Right atrium auricular region (tissue), 2 donors: ENCODE measurements at regions not wholly inside any gene's neighbourhood (a gene's known extent, or its start where the extent isn't known, plus 50 kb on each side); places are given as distances from the start of the nearest gene placed in this dataset.

Source experiments
- DNase-seq: peaks from one replicate; pipeline ENCODE4 v3.0.0-alpha.2; 2019; ENCODE audit warnings: low spot score
- H3K27ac ChIP-seq, 2 donors: fragments of 200-600 bp; sonication (generic); 1 replicate in 1 of 2; 2 replicates in 1 of 2; pipeline ENCODE4 v1.5.1; 2016 to 2019
- H3K27me3 ChIP-seq, 2 donors: fragments of 200-600 bp; sonication (generic); one replicate each; pipeline versions ENCODE4 v1.5.1 to v1.6.0; 2017 to 2019
- H3K36me3 ChIP-seq: fragments of 200-600 bp; sonication (generic); one replicate; pipeline ENCODE4 v1.5.1; 2016
- H3K4me1 ChIP-seq, 2 donors: fragments of 200-600 bp; sonication (generic); one replicate each; pipeline versions ENCODE4 v1.5.1 to v1.6.0; 2017 to 2019
- H3K4me3 ChIP-seq, 2 donors: fragments of 200-600 bp; sonication (generic); 1 replicate in 1 of 2; 2 replicates in 1 of 2; pipeline ENCODE4 v1.5.1; 2017 to 2019; ENCODE audit warnings: mild to moderate bottlenecking in 1 of 2, moderate library complexity in 1 of 2
- H3K9me3 ChIP-seq, 2 donors: fragments of 200-600 bp; sonication (generic); one replicate each; pipeline ENCODE4 v1.5.1; 2019
- CTCF ChIP-seq, 2 donors: fragments of 200-600 bp; sonication (generic); IDR thresholded peaks; one replicate each; pipeline ENCODE4 v1.5.1; 2019; ENCODE audit warnings: antibody characterized with exemption in 2 of 2

- TF ChIP-seq CTCF (IDR thresholded peaks at IDR 0.05), result no peak
- H3K4me1 ChIP-seq, result peaks cover 0 to 20% of the 10 kb centered on the region in 2 donors
- H3K4me3 ChIP-seq, result no peak overlapping the region
- no peak overlapping the region for H3K27ac ChIP-seq
- H3K36me3 ChIP-seq, result no peaks in the 10 kb centered on the region
- no peaks in the 10 kb centered on the region for H3K27me3 ChIP-seq
- DNase-seq, result no peak
- H3K9me3 ChIP-seq, result no peaks in the 10 kb centered on the region
Observed at GRCh38 chr2:9703701-9704221, 73.0 kb upstream of the YWHAQ start.

DNA sequence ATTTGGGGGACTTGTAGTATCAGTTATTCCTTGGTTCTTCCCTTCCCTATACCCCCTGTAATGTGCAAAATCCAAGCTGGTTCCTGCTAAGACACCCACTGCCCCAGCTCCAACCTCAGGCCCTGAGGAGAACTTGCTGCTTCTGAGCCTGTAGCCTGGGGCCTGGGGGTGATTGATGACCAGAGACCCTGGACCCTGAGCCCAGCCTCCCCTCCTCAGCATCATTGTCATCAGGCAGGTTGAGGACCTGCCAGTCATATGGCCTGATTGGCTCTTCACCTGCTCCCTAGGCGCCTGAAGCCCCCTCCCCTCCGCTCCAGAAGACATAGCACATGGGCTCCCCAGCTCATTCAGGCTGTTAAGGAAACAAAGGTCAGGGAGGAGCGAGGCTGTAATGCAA, 73.8 kb upstream of the YWHAQ start:
- no peak for DNase-seq
- TF ChIP-seq CTCF (IDR thresholded peaks at IDR 0.05), result no peak
- no peak overlapping the region for H3K4me3 ChIP-seq
- no peaks in the 10 kb centered on the region for H3K9me3 ChIP-seq
- no peaks in the 10 kb centered on the region for H3K27me3 ChIP-seq
- H3K36me3 ChIP-seq, result no peaks in the 10 kb centered on the region
- no peak overlapping the region for H3K27ac ChIP-seq
- peaks cover 0 to 20% of the 10 kb centered on the region in 2 donors for H3K4me1 ChIP-seq

GRCh38 chr2:9705196-9705595, 74.4 kb upstream of the YWHAQ start:
- H3K4me3 ChIP-seq, result no peak overlapping the region
- H3K36me3 ChIP-seq, result no peaks in the 10 kb centered on the region
- no peaks in the 10 kb centered on the region for H3K9me3 ChIP-seq
- TF ChIP-seq CTCF (IDR thresholded peaks at IDR 0.05), result no peak
- H3K4me1 ChIP-seq, result peaks cover 0 to 20% of the 10 kb centered on the region in 2 donors
- DNase-seq, result no peak
- H3K27me3 ChIP-seq, result no peaks in the 10 kb centered on the region
- H3K27ac ChIP-seq, result no peak overlapping the region

GRCh38 chr2:9707008-9707407, 76.2 kb upstream of the YWHAQ start:
- no peak for DNase-seq
- Histone ChIP-seq H3K27me3 (no peaks in the 10 kb centered on the region), H3K4me3 (no peak overlapping the region), H3K4me1 (peaks cover 0 to 25% of the 10 kb centered on the region in 2 donors), H3K36me3 (no peaks in the 10 kb centered on the region), H3K9me3 (no peaks in the 10 kb centered on the region), H3K27ac (no peak overlapping the region)
- no peak for TF ChIP-seq CTCF (IDR thresholded peaks at IDR 0.05)

GRCh38 chr2:9707611-9708160, 76.9 kb upstream of the YWHAQ start:
- no peak overlapping the region for H3K27ac ChIP-seq
- H3K27me3 ChIP-seq, result no peaks in the 10 kb centered on the region
- no peaks in the 10 kb centered on the region for H3K36me3 ChIP-seq
- H3K9me3 ChIP-seq, result no peaks in the 10 kb centered on the region
- no peak overlapping the region for H3K4me3 ChIP-seq
- no peak for TF ChIP-seq CTCF (IDR thresholded peaks at IDR 0.05)
- no peak for DNase-seq
- H3K4me1 ChIP-seq, result peaks cover 0 to 19% of the 10 kb centered on the region in 2 donors
